Activated CD4-positive, alpha-beta memory T cell treated with anti-CD3 and anti-CD28 coated beads for 36 hours (primary cell): ENCODE measurements at regions not wholly inside any gene's neighbourhood (a gene's known extent, or its start where the extent isn't known, plus 50 kb on each side); places are given as distances from the start of the nearest gene placed in this dataset.

ENCODE experiments used
- CTCF ChIA-PET: fragments of 350-600 bp; sonication (Branson Sonifier 250); formaldehyde crosslinking; loops from one replicate; lab custom pipeline; 2021; ENCODE audit warnings: antibody characterized with exemption, inconsistent platforms; lab: Charles Lee
- POLR2A ChIA-PET: fragments of 350-600 bp; sonication (Branson Sonifier 250); formaldehyde crosslinking; loops from one replicate; lab custom pipeline; 2021; ENCODE audit warnings: antibody characterized with exemption; lab: Charles Lee
- DNase-seq: peaks from one replicate; pipeline ENCODE4 v3.0.0-alpha.2; 2020
- H3K27ac Mint-ChIP-seq: one replicate; pipeline ENCODE4 v1.8.0; 2021; ENCODE audit warnings: mixed read lengths
- H3K27me3 Mint-ChIP-seq: one replicate; pipeline ENCODE4 v1.8.0; 2021; ENCODE audit warnings: mixed read lengths
- H3K36me3 Mint-ChIP-seq: one replicate; pipeline ENCODE4 v1.8.0; 2021; ENCODE audit warnings: mixed read lengths
- H3K4me1 Mint-ChIP-seq: one replicate; pipeline ENCODE4 v1.8.0; 2021; ENCODE audit warnings: low read depth, mixed read lengths
- H3K4me3 Mint-ChIP-seq: one replicate; pipeline ENCODE4 v1.8.0; 2021; ENCODE audit warnings: mild to moderate bottlenecking, mixed read lengths
- H3K9me3 Mint-ChIP-seq: one replicate; pipeline ENCODE4 v1.8.0; 2021; ENCODE audit warnings: mixed read lengths
- intact Hi-C: fragments of 100-400 bp; cut with micrococcal nuclease; formaldehyde crosslinking; loops from one replicate; pipeline ENCODE4 v1.15.1; 2023

DNA sequence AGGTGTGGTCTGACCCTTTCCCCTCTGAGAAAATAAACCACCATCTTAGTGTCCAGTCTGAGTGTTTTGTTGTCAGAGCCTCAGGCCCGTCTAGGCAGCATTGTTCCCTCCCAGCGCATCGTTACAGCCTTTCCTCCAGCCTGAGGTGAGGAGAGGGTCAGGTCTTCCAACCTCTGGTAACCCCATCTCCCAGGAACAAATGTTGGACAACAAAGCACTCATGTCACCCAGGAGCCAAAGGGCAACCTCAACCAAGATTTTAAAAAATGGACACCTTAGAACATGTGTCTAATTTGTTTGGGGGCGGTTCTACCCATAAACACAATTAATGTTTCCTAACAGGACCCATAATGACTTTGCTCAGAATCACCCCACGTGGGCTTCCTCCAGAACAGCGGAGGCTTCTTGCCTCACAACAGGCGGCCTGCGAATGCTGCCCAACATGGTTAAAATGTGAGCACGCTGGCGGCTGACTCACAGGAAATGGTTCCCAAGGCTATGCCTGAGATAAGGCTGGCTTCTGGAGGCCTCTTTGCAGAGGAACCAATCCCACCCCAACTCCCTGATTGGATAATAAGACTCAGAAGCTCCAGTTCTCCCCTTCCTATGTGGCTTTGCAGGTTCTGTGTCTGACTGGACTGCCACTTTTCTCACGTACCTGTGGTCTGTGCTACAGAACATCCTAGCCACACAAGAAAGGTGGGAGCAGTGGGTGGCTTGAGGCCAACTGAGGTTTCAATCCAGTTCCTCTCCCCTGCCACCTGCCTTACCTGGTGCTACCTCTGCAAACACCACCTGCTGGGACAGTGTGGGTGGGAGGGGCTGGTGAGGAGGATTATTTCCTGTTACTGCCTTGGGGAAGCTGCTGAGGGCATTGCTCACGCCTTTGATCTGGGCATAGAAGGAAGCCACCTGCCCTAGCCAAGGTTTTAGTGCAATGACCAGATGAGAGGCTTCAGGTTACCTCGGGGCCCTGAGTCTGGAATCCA lies 108.8 kb downstream of the B3GNT2 start:
- H3K4me3 Mint-ChIP-seq: peak overlapping the region; percentile 42

DNA sequence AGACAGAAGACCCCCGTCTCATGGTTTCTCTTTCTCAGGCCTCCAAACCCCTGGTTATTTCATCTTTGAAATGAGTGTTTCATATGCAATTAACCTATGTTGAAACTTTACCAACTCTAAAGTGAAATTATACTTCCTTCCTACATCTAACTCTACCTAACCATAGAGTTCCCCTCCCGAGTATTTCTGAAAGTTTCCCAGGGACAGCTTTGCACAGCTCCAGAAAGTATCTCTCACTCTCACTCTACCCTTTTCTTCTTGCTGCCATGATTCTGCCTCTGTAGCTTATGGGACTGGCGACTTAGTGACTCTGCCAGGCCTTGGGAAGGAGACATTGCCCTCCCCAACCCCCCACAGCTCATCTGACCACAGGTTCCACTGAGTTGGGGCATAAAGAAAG lies 107.9 kb downstream of the B3GNT2 start:
- POLR2A ChIA-PET: no interaction called here
- H3K9me3 Mint-ChIP-seq: no peaks in the 10 kb centered on the region
- H3K4me1 Mint-ChIP-seq: peaks cover 57% of the 10 kb centered on the region
- DNase-seq: peak; percentile 21
- no peaks in the 10 kb centered on the region for H3K27me3 Mint-ChIP-seq
- H3K36me3 Mint-ChIP-seq: no peaks in the 10 kb centered on the region
- peak overlapping the region; percentile 80 for H3K27ac Mint-ChIP-seq
- CTCF ChIA-PET: interaction anchor here (0.6 kb wide), 1 partner anchor 310 kb away, joined by 3 read pairs; no protein-coding TSS in a partner anchor
- intact Hi-C loops: loop anchor here (10.0 kb wide), 2 partner anchors 269 to 1281 kb away; partner anchors contain the start of genes MDH1 and WDPCP
- no peak overlapping the region for H3K4me3 Mint-ChIP-seq

More for the DNA sequence above, 108.8 kb downstream of the B3GNT2 start:
- H3K36me3 Mint-ChIP-seq: no peaks in the 10 kb centered on the region
- ChIA-PET POLR2A (interaction anchor here (0.9 to 1.6 kb wide), 3 partner anchors 11 to 109 kb away, joined by 3 to 9 read pairs (median 6); partner anchors contain the start of gene B3GNT2), CTCF (no interaction called here)
- H3K27me3 Mint-ChIP-seq: no peaks in the 10 kb centered on the region
- H3K9me3 Mint-ChIP-seq: no peaks in the 10 kb centered on the region
- peaks cover 66% of the 10 kb centered on the region for H3K4me1 Mint-ChIP-seq
- intact Hi-C loops: loop anchor here (1.0 to 10.0 kb wide), 8 partner anchors 87 to 1422 kb away; partner anchors contain the start of genes COMMD1, EHBP1, MDH1 and REL
- H3K27ac Mint-ChIP-seq: peak overlapping the region; percentile 80
- peak; percentile 75 for DNase-seq

DNA sequence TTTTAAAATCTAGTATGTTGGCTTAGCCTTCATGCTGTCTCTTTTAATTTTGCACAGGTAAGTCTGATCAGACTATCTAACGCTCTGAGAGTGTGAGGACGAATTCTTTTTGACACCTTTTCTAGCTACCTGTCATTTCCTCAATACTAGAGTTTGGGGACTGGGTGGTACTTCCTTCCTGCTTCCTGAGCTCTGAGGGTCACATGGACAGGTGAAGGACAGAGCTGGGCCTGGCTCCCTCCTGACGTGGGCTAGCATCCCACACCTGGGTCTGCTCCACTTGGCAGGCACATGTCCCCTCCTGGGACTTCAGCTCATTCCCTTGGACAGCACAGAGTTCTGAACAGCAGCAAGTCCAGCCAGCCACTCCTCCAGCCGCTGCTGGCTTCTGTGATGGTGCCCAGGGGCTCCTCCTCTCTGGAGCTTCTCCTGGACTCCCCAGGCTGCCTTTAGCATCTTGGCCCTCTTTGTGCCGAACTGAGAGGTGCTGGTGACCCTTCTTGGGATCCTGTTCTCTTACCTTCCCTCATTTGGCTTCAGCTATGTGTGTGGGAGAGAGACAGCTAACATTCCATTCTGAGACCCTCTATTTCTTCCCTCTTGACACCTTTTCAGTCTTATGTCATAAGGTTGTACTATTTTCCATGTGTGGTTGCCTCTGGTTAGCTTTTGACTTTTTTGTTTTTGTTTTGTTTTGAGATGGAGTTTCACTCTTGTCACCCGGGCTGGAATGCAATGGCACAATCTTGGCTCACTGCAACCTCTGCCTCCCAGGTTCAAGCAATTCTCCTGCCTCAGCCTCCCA lies 106.9 kb downstream of the B3GNT2 start:
- Mint-ChIP-seq H3K4me1 (peaks cover 55% of the 10 kb centered on the region), H3K4me3 (no peak overlapping the region), H3K27me3 (no peaks in the 10 kb centered on the region), H3K27ac (no peak overlapping the region), H3K9me3 (no peaks in the 10 kb centered on the region), H3K36me3 (no peaks in the 10 kb centered on the region)
- intact Hi-C loops: loop anchor here (10.0 kb wide), 2 partner anchors 268 to 1282 kb away; partner anchors contain the start of genes MDH1 and WDPCP
- CTCF ChIA-PET: interaction anchor here (0.6 to 1.3 kb wide), 2 partner anchors 24 to 383 kb away, joined by 3 read pairs; no protein-coding TSS in a partner anchor
- no peak for DNase-seq
- POLR2A ChIA-PET: no interaction called here

DNA sequence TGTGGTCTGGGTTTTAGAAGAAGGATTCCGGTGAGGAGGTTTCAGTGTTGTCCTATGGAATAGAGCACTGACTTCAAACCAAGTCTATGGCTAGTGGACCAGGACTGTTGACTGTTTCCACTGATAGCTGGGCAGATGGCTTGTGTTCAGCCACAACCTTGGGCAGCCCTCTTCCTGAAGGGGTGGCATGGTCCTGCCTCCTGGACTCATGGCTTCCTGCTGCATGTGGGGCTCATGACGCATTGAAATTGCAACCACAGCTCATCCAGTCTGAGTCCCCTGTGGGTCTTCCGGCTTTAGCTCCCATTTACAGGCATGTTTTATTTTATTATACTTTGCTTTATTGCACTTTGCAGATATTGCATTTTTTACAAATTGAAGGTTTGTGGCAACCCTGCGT lies 105.0 kb downstream of the B3GNT2 start:
- intact Hi-C loops: loop anchor here (10.0 kb wide), 2 partner anchors 266 to 1284 kb away; partner anchors contain the start of genes MDH1 and WDPCP
- POLR2A ChIA-PET: no interaction called here
- Mint-ChIP-seq H3K27ac (no peak overlapping the region), H3K4me1 (peaks cover 39% of the 10 kb centered on the region), H3K9me3 (no peaks in the 10 kb centered on the region), H3K36me3 (no peaks in the 10 kb centered on the region), H3K4me3 (no peak overlapping the region), H3K27me3 (no peaks in the 10 kb centered on the region)
- no peak for DNase-seq
- CTCF ChIA-PET: interaction anchor here (1.0 to 1.1 kb wide), 2 partner anchors 9 to 17 kb away, joined by 3 to 4 read pairs; no protein-coding TSS in a partner anchor

DNA sequence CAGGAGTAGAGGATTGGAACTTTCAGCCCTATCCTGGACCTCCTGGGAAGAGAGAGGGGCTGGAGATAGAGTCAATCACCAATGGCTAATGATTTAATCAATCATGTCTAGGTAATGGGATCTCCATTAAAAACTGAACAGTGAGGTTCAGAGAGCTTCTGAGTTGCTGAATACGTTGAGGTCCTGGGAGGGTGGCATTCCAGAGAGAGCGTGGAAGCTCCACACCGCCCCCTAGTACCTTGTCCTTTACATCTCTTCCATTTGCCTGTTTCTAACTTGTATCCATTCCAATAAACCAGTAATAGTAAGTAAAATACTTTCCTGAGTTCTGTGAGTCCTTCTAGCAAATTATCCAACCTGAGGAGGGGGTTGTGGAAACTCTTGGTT lies 101.7 kb downstream of the B3GNT2 start:
- no peak for DNase-seq
- Mint-ChIP-seq H3K36me3 (no peaks in the 10 kb centered on the region), H3K9me3 (no peaks in the 10 kb centered on the region), H3K4me3 (no peak overlapping the region), H3K27me3 (no peaks in the 10 kb centered on the region), H3K4me1 (peaks cover 6% of the 10 kb centered on the region), H3K27ac (no peak overlapping the region)
- intact Hi-C loops: no loop called here
- ChIA-PET POLR2A (no interaction called here), CTCF (no interaction called here)

DNA sequence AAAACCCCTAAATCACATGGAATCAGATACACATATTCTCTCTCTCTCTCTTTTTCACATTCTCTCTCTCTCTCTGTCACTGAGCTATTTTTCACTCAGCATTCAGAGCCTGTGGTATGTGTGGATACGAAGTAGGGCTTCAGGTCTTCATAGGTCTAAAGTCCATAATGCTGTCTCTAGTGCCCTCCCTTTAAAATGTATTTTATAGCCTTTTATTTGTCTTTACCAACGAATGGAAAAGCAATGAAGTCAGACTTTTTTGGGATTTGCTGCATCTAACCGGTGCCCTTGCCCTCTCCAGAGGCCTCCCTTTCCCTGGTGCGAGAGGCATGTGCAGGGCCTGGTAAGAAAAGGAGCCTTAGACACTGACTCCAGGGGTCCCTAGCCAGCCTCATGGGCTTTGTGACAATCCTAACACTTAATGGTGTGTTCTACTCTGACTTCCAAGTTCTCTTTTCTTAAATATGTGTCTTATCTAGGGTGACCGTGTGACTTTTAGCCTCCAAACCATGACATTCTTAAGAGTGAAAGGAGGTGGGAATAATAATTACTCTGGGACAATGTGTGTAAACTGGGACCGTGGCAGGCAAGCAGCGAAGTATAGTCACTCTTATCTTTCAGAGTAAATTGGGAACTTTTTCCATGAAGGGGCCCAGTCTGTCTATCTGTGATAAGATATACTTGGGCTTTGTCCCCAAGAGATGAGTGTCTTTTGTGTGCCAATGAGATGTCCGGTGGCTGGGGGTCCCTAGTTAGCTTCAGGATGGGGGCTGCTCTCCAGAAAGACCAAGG lies 101.1 kb downstream of the B3GNT2 start:
- CTCF ChIA-PET: no interaction called here

DNA sequence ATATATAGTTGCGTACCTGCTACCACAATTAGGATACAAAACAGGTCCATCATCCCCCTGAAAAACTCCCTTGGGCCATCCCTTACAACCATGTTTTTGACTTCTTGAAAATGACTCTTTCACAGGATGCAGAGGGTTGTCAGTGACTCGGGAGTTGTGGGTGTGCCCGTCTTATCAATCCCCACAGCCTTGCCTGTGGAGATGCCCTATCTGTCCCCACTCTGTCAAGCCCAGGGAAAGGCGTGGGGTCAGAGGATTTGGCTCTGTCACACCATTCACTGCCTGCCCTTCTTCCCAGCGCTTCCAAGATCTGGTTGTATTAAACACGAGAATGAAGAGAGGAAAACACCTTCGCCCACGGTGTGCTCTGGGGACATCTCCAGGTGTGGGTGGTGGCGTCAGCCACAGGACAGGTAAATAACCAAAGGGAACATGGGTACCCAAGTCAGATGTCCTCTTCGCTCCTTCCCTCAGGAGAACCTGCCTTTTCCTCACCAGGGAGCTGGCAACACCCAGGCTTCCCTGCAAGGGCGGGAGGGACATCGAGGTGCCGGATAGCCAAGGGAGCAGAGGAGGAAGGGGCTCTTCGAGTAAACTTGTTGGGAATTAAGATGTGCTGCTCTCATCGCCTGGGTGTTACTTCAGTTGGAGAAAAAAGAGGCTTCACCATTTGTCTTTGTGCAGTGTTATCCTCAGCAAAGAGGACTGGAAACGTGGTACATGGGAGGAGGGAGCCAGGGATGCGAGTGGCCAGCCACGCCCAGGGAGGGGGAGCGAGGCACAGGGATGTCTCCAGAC lies 100.3 kb downstream of the B3GNT2 start:
- Mint-ChIP-seq H3K9me3 (no peaks in the 10 kb centered on the region), H3K27me3 (no peaks in the 10 kb centered on the region), H3K4me1 (peaks cover 4% of the 10 kb centered on the region), H3K27ac (no peak overlapping the region), H3K36me3 (no peaks in the 10 kb centered on the region), H3K4me3 (no peak overlapping the region)
- DNase-seq: no peak
- intact Hi-C loops: no loop called here
- ChIA-PET CTCF (no interaction called here), POLR2A (no interaction called here)

More for the DNA sequence above, 101.1 kb downstream of the B3GNT2 start:
- Mint-ChIP-seq H3K4me1 (peaks cover 1% of the 10 kb centered on the region), H3K4me3 (no peak overlapping the region), H3K36me3 (no peaks in the 10 kb centered on the region), H3K9me3 (no peaks in the 10 kb centered on the region), H3K27ac (no peak overlapping the region), H3K27me3 (no peaks in the 10 kb centered on the region)
- POLR2A ChIA-PET: no interaction called here
- no peak for DNase-seq
- intact Hi-C loops: no loop called here

DNA sequence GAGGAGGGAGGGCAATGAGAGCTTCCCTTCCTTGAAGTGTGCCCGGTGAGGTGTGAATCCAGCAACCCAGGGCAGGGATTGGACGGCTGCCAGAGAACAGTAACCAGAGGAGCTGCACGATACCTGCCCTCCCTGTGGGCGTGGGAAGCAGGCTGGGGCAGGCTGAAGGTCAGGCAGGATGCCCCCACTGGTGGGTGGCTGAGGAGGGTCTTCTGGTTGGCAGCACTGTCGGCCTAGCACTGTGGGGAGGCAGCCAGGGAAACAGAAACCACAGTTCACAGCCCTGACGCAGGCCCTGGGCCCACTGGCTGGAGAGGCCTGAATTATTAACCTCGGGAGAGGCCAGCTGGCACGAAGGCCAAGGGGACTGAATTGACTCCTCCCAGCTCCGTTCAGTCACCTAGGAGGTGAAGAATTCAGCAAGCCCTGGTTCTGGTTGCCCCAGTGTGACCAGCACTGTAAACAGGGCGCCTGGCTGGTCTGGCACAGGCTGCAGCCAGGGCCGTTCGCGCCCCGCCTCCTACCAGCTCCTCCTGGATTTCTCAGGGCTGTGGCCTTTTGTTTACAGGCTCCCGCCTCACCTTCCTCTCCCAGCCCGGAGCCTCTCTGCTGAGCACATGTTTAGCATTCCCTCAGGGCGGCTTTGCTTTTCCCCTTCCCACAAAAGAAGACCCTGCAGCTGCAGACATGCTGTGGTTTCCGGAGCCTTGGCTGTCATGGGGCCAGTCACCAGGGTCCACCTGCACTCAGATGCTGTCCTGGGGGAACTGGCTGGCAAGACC lies 97.8 kb downstream of the B3GNT2 start:
- no peaks in the 10 kb centered on the region for H3K27me3 Mint-ChIP-seq
- no peak overlapping the region for H3K27ac Mint-ChIP-seq
- intact Hi-C loops: no loop called here
- H3K4me3 Mint-ChIP-seq: no peak overlapping the region
- POLR2A ChIA-PET: interaction anchor here (0.7 kb wide), 1 partner anchor 11 kb away, joined by 3 read pairs; no protein-coding TSS in a partner anchor
- DNase-seq: no peak
- H3K36me3 Mint-ChIP-seq: no peaks in the 10 kb centered on the region
- peaks cover 4% of the 10 kb centered on the region for H3K4me1 Mint-ChIP-seq
- no peaks in the 10 kb centered on the region for H3K9me3 Mint-ChIP-seq
- CTCF ChIA-PET: no interaction called here

DNA sequence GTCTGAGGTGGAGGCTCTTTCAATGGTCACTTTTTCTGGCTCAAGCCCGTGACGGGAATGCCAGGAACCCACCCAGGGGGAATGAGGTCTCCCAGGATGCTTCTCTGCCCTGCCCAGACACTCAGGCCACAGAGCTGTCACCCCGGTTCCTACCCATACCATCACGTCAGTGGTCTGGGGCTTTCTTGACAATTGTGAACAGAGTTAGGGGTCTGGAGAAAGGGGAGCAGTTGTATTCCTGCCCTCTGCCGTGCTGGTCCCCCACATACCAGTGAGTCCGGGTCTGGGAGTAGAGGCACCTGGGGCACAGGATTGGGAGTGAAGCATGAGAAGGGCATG lies 97.2 kb downstream of the B3GNT2 start:
- no peak overlapping the region for H3K27ac Mint-ChIP-seq
- CTCF ChIA-PET: no interaction called here
- intact Hi-C loops: no loop called here
- H3K4me3 Mint-ChIP-seq: no peak overlapping the region
- no peak for DNase-seq
- no peaks in the 10 kb centered on the region for H3K27me3 Mint-ChIP-seq
- no peaks in the 10 kb centered on the region for H3K36me3 Mint-ChIP-seq
- no peaks in the 10 kb centered on the region for H3K9me3 Mint-ChIP-seq
- H3K4me1 Mint-ChIP-seq: peaks cover 8% of the 10 kb centered on the region
- POLR2A ChIA-PET: no interaction called here

DNA sequence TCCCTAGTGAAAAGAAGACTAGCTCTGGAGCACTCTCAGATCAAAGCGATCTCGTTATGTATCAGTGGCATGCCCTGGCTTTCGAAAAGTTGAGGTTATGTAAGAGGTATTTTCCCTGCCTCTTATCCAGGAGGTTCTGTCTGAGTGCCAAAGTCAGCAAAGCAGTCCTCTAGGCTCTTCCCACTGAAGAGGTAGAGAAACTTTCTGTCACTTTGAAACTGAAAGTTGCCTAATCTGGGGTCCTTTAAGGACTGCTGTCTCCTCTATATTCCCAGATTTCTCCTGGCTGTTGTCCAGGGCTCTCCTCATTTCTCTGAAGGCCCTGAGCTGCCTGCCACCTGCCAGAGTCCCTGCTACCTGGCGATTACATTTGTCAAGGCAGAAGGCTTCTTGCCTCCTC lies 96.3 kb downstream of the B3GNT2 start:
- no peak overlapping the region for H3K27ac Mint-ChIP-seq
- CTCF ChIA-PET: no interaction called here

More for the DNA sequence above, 96.3 kb downstream of the B3GNT2 start:
- POLR2A ChIA-PET: no interaction called here
- H3K36me3 Mint-ChIP-seq: no peaks in the 10 kb centered on the region
- intact Hi-C loops: no loop called here
- H3K27me3 Mint-ChIP-seq: no peaks in the 10 kb centered on the region
- no peak overlapping the region for H3K4me3 Mint-ChIP-seq
- H3K4me1 Mint-ChIP-seq: peaks cover 13% of the 10 kb centered on the region
- no peaks in the 10 kb centered on the region for H3K9me3 Mint-ChIP-seq
- DNase-seq: no peak
